Skeletal muscle satellite cell (primary cell): ENCODE measurements at regions not wholly inside any gene's neighbourhood (a gene's known extent, or its start where the extent isn't known, plus 50 kb on each side); places are given as distances from the start of the nearest gene placed in this dataset.

ENCODE experiments used
- H3K27me3 ChIP-seq: 2 replicates; pipeline ENCODE4 v1.7.0; 2013; ENCODE audit warnings: low read length; ENCODE audit not compliant: control insufficient read depth, insufficient read depth
- H3K36me3 ChIP-seq: 2 replicates; pipeline ENCODE4 v1.7.0; 2013; ENCODE audit warnings: mild to moderate bottlenecking, control low read depth, low read length; ENCODE audit not compliant: insufficient read depth
- H3K4me1 ChIP-seq: 2 replicates; pipeline ENCODE4 v1.7.0; 2013; ENCODE audit warnings: low read length; ENCODE audit not compliant: control insufficient read depth, insufficient read depth
- H3K4me2 ChIP-seq: 2 replicates; pipeline ENCODE4 v1.7.0; 2013; ENCODE audit warnings: mild to moderate bottlenecking, low read length
- H3K4me3 ChIP-seq: 2 replicates; pipeline ENCODE4 v1.7.0; 2013; ENCODE audit warnings: low read length
- H3K9ac ChIP-seq: 2 replicates; pipeline ENCODE4 v1.7.0; 2013; ENCODE audit warnings: mild to moderate bottlenecking, low read depth, low read length, moderate library complexity
- H3K9me3 ChIP-seq: replicated peaks from 2 replicates; pipeline ENCODE4 v1.7.0; 2013; ENCODE audit warnings: mild to moderate bottlenecking, control low read depth, low read length

DNA sequence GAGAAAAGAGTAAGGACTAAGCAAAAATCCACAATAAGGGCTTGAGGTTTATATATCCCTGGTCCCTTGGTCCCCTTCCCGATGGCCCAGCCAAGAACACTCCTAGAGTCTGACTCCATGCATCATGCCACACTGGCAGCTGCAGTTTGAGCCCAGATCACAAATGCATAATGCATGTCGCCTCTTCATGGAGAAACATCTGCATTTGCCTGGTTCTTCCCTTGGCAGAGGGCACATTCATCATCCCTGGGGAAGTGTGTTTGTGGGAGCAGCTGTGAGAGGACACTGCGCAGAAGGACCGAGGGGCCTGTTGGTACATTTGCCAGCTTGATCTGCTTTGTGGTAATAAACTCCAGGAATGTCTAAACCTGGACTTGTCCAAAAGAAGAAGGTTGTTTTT, 731.8 kb downstream of the FGF9 start:
- Histone ChIP-seq H3K4me2 (no peak overlapping the region), H3K9me3 (no peaks in the 10 kb centered on the region), H3K4me1 (no peaks in the 10 kb centered on the region), H3K27me3 (no peaks in the 10 kb centered on the region), H3K4me3 (no peak overlapping the region), H3K36me3 (no peaks in the 10 kb centered on the region), H3K9ac (no peak overlapping the region)

GRCh38 chr13:22403144-22403543, 732.3 kb downstream of the FGF9 start:
- H3K9me3 ChIP-seq: no peaks in the 10 kb centered on the region
- no peak overlapping the region for H3K4me3 ChIP-seq
- H3K9ac ChIP-seq: no peak overlapping the region
- no peaks in the 10 kb centered on the region for H3K36me3 ChIP-seq
- no peaks in the 10 kb centered on the region for H3K4me1 ChIP-seq
- H3K4me2 ChIP-seq: no peak overlapping the region
- no peaks in the 10 kb centered on the region for H3K27me3 ChIP-seq

DNA sequence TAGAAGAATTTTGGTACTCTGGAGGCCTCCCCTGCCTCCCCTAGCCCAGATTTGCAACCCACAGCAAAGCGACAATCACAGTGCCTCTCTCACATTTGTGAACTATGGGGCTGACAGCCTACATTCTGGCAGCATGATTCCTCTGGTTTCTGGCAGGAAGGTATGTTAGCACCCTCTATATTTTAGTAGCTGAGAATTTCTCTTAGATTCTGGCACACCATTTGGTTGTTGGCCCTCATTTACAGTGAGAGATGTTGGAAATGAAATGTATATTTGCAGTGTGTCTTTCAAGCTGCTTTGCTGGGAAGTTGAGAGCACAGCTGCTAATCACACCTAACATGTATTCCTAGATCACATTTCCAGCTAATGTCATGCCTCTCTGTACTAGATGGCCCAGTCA, 735.0 kb downstream of the FGF9 start:
- Histone ChIP-seq H3K4me3 (no peak overlapping the region), H3K27me3 (no peaks in the 10 kb centered on the region), H3K4me2 (no peak overlapping the region), H3K9ac (no peak overlapping the region), H3K4me1 (no peaks in the 10 kb centered on the region), H3K9me3 (no peaks in the 10 kb centered on the region), H3K36me3 (no peaks in the 10 kb centered on the region)

DNA sequence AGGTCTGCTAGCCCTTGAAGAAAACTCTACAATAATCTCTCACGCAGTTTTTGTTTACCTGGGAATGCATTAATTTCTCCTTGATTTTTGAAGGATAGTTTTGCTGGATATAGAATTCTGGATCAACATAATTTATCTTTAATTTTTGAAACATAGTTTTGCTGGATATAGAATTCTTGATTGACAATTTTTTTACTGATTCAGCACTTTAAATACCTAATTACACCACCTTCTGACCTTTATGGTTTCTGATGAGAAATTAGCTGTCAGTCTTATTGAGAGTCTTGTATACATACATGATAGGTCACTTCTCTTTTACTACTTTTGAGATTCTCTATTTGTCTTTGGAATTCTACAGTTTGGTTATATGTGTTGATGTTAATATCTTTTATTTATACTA, 741.6 kb downstream of the FGF9 start:
- Histone ChIP-seq H3K4me2 (no peak overlapping the region), H3K27me3 (no peaks in the 10 kb centered on the region), H3K9me3 (no peaks in the 10 kb centered on the region), H3K36me3 (no peaks in the 10 kb centered on the region), H3K9ac (no peak overlapping the region), H3K4me3 (no peak overlapping the region), H3K4me1 (no peaks in the 10 kb centered on the region)

- no peak overlapping the region for H3K9ac ChIP-seq
- no peaks in the 10 kb centered on the region for H3K27me3 ChIP-seq
- H3K36me3 ChIP-seq: no peaks in the 10 kb centered on the region
- H3K9me3 ChIP-seq: no peaks in the 10 kb centered on the region
- no peak overlapping the region for H3K4me3 ChIP-seq
- H3K4me2 ChIP-seq: no peak overlapping the region
- no peaks in the 10 kb centered on the region for H3K4me1 ChIP-seq
Measured at GRCh38 chr13:22422023-22422422, 751.1 kb downstream of the FGF9 start.

DNA sequence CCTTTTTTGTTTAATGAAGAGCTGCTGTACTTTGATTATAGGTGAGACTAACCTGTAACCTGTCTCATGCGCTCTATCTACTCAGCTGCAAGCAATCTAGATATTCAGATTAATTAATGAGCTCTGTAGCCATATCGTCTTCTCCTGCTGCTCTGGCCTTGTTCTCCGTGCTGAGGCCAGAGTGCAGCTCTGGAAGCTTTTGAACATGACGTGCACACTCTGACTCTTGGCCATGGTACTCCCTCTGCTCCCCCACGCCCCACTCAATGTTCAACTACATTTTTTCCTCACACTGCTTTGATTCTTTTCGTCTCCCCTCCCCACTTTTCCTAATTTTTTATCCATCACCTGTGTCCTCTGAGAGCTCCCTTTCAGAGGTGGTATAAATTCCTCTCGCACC, 751.8 kb downstream of the FGF9 start:
- no peaks in the 10 kb centered on the region for H3K9me3 ChIP-seq
- H3K36me3 ChIP-seq: no peaks in the 10 kb centered on the region
- H3K4me1 ChIP-seq: no peaks in the 10 kb centered on the region
- H3K9ac ChIP-seq: no peak overlapping the region
- H3K4me3 ChIP-seq: no peak overlapping the region
- H3K27me3 ChIP-seq: no peaks in the 10 kb centered on the region
- no peak overlapping the region for H3K4me2 ChIP-seq

DNA sequence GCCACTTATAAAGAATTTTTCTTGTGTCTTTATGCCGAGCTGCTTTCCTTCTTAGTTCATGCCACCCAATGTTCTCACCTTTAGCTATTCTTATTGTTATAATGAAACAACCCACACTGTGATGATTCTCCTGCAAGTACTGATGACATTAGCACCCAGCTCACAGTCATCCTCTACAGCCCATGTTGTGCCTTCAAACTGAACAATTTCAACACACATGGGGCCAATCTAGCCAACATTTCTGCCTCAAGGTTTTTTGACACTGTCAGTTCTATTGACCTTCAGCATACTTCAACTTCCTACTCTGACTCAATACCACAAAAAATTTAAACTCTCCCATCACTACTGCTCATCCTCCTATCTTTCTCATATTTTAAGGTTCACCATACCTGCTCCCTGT, 752.4 kb downstream of the FGF9 start:
- Histone ChIP-seq H3K9ac (no peak overlapping the region), H3K4me1 (no peaks in the 10 kb centered on the region), H3K27me3 (no peaks in the 10 kb centered on the region), H3K36me3 (no peaks in the 10 kb centered on the region), H3K4me3 (no peak overlapping the region), H3K9me3 (no peaks in the 10 kb centered on the region), H3K4me2 (no peak overlapping the region)

DNA sequence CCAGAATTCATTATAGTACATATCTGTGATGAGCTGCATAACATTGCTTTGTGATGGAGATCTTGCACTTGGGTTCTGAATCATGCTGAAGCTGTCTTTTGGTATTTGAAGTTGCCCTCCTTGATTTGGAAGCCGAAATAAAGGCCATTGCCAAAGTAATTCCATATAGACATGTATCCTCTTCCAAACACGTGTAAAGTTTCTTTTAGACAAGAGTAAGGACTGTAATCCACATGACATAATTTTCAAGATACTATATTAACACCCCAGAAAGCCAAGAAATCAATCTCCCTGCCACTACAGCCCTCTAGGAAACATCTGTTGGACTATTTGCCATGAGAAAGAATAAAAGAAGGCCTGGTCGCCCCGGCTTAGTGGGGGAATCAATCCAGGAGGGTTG, 754.2 kb downstream of the FGF9 start:
- H3K4me3 ChIP-seq: no peak overlapping the region
- no peaks in the 10 kb centered on the region for H3K9me3 ChIP-seq
- H3K9ac ChIP-seq: no peak overlapping the region
- H3K4me1 ChIP-seq: no peaks in the 10 kb centered on the region
- no peak overlapping the region for H3K4me2 ChIP-seq
- no peaks in the 10 kb centered on the region for H3K27me3 ChIP-seq
- H3K36me3 ChIP-seq: no peaks in the 10 kb centered on the region

GRCh38 chr13:22427066-22427465, 753.7 kb upstream of the SGCG start:
- H3K9me3 ChIP-seq: no peaks in the 10 kb centered on the region
- no peaks in the 10 kb centered on the region for H3K36me3 ChIP-seq

DNA sequence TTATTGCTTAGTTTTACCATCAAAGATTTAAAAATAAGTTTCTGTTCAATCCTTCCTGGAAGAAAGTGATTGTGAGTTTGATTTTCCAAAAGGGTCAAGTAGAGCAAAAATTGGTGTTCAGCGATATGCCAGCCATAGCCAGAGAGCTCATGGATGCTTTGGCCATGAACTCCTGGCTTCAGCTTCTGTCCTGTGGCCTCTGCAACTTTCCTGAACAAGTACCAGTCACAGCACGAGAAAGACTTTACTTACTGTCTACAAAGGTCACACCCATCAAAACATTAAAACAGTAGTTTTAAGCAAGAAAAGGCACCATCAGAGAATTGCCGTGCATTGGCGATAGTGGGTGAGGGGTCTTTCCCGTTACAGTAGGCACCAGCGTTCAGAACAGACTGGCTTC, 753.0 kb upstream of the SGCG start:
- Histone ChIP-seq H3K9ac (no peak overlapping the region), H3K36me3 (no peaks in the 10 kb centered on the region), H3K4me2 (no peak overlapping the region), H3K27me3 (no peaks in the 10 kb centered on the region), H3K9me3 (no peaks in the 10 kb centered on the region), H3K4me3 (no peak overlapping the region), H3K4me1 (no peaks in the 10 kb centered on the region)

More at GRCh38 chr13:22427066-22427465, 753.7 kb upstream of the SGCG start:
- no peak overlapping the region for H3K4me3 ChIP-seq
- H3K27me3 ChIP-seq: no peaks in the 10 kb centered on the region
- no peak overlapping the region for H3K9ac ChIP-seq
- H3K4me2 ChIP-seq: no peak overlapping the region
- H3K4me1 ChIP-seq: no peaks in the 10 kb centered on the region

- Histone ChIP-seq H3K4me1 (no peaks in the 10 kb centered on the region), H3K27me3 (no peaks in the 10 kb centered on the region), H3K36me3 (no peaks in the 10 kb centered on the region), H3K9ac (no peak overlapping the region), H3K4me2 (no peak overlapping the region), H3K4me3 (no peak overlapping the region), H3K9me3 (no peaks in the 10 kb centered on the region)
Measured at GRCh38 chr13:22428188-22428828, 752.5 kb upstream of the SGCG start.

DNA sequence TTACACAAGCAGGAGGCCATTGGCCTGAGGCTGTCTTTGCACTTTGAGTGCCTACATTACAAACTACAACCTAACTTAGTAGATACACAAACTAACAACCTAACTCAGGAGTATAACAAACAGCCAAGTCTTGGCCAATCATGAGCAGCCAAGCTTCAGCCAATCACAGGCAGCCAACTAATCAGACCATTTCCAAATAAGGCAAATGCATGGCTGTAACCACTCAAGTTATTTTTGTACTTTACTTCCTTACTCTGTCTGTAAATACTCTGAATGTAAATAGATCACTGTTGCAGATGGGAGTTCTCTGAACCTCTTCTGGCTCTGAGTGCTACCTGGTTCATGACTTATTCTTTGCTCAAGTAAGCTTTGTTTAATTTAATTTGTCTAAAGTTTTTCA, 748.1 kb upstream of the SGCG start:
- Histone ChIP-seq H3K36me3 (no peaks in the 10 kb centered on the region), H3K9ac (no peak overlapping the region), H3K27me3 (no peaks in the 10 kb centered on the region), H3K9me3 (no peaks in the 10 kb centered on the region), H3K4me1 (no peaks in the 10 kb centered on the region), H3K4me3 (no peak overlapping the region), H3K4me2 (no peak overlapping the region)
